C4-2B (cell line): ENCODE measurements at regions not wholly inside any gene's neighbourhood (a gene's known extent, or its start where the extent isn't known, plus 50 kb on each side); places are given as distances from the start of the nearest gene placed in this dataset.

ENCODE experiments used
- H3K27ac ChIP-seq: fragments of 450-650 bp; 2 replicates; pipeline ENCODE4 v1.5.1; 2017
- CTCF ChIP-seq: fragments of 450-650 bp; conservative IDR thresholded peaks from 2 replicates; pipeline ENCODE4 v1.5.1; 2017; ENCODE audit warnings: mild to moderate bottlenecking
- ZFX ChIP-seq: fragments of 450-650 bp; IDR thresholded peaks from 2 replicates; pipeline ENCODE4 v1.6.1; 2017

GRCh38 chr13:74528734-74529513 lies 394.7 kb upstream of the KLF12 start:
- H3K27ac ChIP-seq = no peak overlapping the region
- TF ChIP-seq CTCF (no peak), ZFX (no peak)

- no peak for TF ChIP-seq ZFX
- TF ChIP-seq CTCF = no peak
- no peak overlapping the region for H3K27ac ChIP-seq
These were observed 388.9 kb upstream of the KLF12 start for GRCh38 chr13:74523057-74523456.

DNA sequence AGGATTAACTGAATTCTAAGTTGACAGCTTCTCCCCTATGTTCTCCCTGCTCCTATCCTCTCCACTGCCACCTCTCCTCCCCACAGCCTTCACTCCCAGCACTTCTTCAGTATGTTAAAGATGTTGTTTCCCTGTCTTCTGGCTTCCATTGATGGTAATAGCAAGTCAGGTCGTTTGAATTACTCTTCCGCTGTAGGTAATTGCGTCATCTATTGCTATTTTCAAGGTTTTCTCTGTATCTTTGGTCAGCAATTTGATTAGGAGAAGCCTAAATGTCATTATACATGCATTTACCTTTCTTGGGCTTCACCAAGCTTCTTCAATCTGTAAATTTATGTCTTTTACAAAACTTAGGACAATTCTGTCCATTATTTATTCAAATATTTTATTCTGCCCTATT lies 377.3 kb upstream of the KLF12 start:
- TF ChIP-seq ZFX = no peak
- no peak for TF ChIP-seq CTCF
- H3K27ac ChIP-seq = no peak overlapping the region

DNA sequence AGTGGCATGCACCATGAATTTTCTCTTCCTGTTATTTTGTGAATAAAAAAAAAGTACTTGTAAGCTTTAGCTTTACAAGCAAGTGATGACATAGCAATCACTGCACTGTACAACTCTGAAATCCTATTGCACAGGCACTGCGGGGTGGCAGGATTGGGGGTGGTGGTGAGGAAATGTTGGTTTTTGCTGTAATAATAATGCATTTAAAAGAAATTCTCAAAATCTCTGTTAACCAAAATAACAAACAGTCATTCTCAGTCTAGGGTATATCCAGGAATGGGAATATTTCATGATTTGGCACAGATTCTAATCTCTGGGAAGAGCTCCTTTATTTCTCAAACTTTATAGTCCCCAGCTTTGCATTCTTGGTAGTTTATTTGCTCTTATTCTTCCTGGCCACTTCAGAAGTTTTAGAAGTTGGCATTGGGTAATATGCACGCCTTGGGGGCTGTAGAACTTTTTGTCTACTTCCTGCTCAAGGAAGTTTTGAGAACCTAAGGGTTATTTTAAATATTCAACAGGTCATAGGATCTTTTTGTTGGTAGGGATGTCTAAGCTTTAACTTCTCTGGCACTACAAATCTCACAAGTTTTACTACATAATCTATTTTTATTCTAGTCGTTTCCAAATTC lies 353.0 kb upstream of the KLF12 start:
- no peak overlapping the region for H3K27ac ChIP-seq
- TF ChIP-seq CTCF (no peak), ZFX (no peak)

- H3K27ac ChIP-seq = no peak overlapping the region
- no peak for TF ChIP-seq ZFX
- no peak for TF ChIP-seq CTCF
These were observed 351.6 kb upstream of the KLF12 start for GRCh38 chr13:74485757-74486156.

DNA sequence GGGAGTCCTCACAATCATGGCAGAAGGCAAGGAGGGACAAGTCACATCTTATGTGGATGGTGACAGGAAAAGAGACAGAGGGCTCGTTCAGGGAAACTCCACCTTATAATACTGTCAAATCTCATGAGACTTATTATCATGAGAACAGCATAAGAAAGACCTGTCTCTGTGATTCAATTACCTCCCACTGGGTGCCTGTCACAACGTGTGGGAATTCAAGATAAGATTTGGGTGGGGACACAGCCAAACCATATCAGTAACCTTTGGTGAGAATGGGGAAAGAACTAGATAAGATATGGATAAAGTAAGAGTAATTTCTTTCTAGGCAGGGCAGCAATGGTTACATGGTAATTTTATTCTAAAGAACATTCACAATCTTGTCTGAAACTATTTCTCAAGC lies 344.9 kb upstream of the KLF12 start:
- H3K27ac ChIP-seq = no peak overlapping the region
- TF ChIP-seq ZFX = no peak
- TF ChIP-seq CTCF = no peak

- no peak overlapping the region for H3K27ac ChIP-seq
- no peak for TF ChIP-seq ZFX
- TF ChIP-seq CTCF = no peak
These were observed 342.6 kb upstream of the KLF12 start for GRCh38 chr13:74476788-74477187.
